ENCODE measurements at regions not wholly inside any gene's neighbourhood (a gene's known extent, or its start where the extent isn't known, plus 50 kb on each side); places are given as distances from the start of the nearest gene placed in this dataset.

GRCh38 chr9:82488313-82489200, 500.0 kb downstream of the SPATA31D1 start:
- TF ChIP-seq SIRT6 (IDR thresholded peaks at IDR 0.05; ENCODE audit: low read depth, low read length) (no peak), ZBTB40 (IDR thresholded peaks at IDR 0.05) (no peak), ZBTB40 (CRISPR knock-in tag; IDR thresholded peaks at IDR 0.05) (no peak), JUN (IDR thresholded peaks at IDR 0.05; ENCODE audit: borderline replicate concordance, low read depth, low read length) (no peak), JUN (CRISPR knock-in tag; IDR thresholded peaks at IDR 0.05; ENCODE audit: borderline replicate concordance) (no peak), ZNF609 (CRISPR knock-in tag; IDR thresholded peaks at IDR 0.05; ENCODE audit: borderline replicate concordance) (no peak), CREB1 (IDR thresholded peaks at IDR 0.05) (no peak), CREB1 (CRISPR knock-in tag; IDR thresholded peaks at IDR 0.05) (no peak), EWSR1 (IDR thresholded peaks at IDR 0.05; ENCODE audit: borderline replicate concordance, low read depth, partially characterized antibody) (no peak), ARID1B (IDR thresholded peaks at IDR 0.05) (no peak), NEUROD1 (IDR thresholded peaks at IDR 0.05; ENCODE audit: borderline replicate concordance, low read depth, low read length, partially characterized antibody) (no peak), DPF2 (IDR thresholded peaks at IDR 0.05) (no peak), CTCF (IDR thresholded peaks at IDR 0.05 in 2 of 3, conservative IDR thresholded peaks at IDR 0.05 in 1 of 3; ENCODE audit: insufficient read depth in 2 of 3, low read depth in 1 of 3, low read length in 3 of 3) (no peak)

Data from K562 (cell line).